Brain microvascular endothelial cell (primary cell): ENCODE measurements at regions not wholly inside any gene's neighbourhood (a gene's known extent, or its start where the extent isn't known, plus 50 kb on each side); places are given as distances from the start of the nearest gene placed in this dataset.
"Not testable (repeated sequence)": the region's sequence is repeated elsewhere in the genome, so short reads cannot be mapped to it uniquely, and the experiment has no call there.

Experiments used
- DNase-seq: peaks from one replicate; pipeline ENCODE4 v3.0.0-alpha.2; 2020
- H3K27ac ChIP-seq: fragments of 250-450 bp; sonication (Bioruptor Pico); 2 replicates; pipeline ENCODE4 v1.5.1; 2020; ENCODE audit warnings: mild to moderate bottlenecking, moderate library complexity
- H3K27me3 ChIP-seq: fragments of 250-450 bp; sonication (Bioruptor Pico); replicated peaks from 2 replicates; pipeline ENCODE4 v1.5.1; 2020; ENCODE audit warnings: mild to moderate bottlenecking
- H3K36me3 ChIP-seq: fragments of 250-450 bp; sonication (Bioruptor Pico); replicated peaks from 2 replicates; pipeline ENCODE4 v1.5.1; 2020; ENCODE audit warnings: mild to moderate bottlenecking
- H3K4me3 ChIP-seq: 2 replicates; pipeline ENCODE4 v1.5.1; 2011; ENCODE audit warnings: low read depth, mild to moderate bottlenecking, control low read depth, low read length, moderate library complexity
- in situ Hi-C: cut with HindIII; loops from 2 replicates; pipeline ENCODE4 v1.10.0; 2017; ENCODE audit warnings: low sequenced_read_pairs, low pct_ligation_motif_present
- TF ChIP-seq, protein P1 (sequence below): IDR thresholded peaks from 2 replicates; pipeline ENCODE4 v1.5.1; 2011; ENCODE audit warnings: low read depth, mild to moderate bottlenecking, moderate library complexity, low read length, control low read depth, inconsistent platforms; ENCODE audit errors: missing control alignments

- peak; percentile 7 for DNase-seq
- no peaks in the 10 kb centered on the region for H3K27me3 ChIP-seq
- in situ Hi-C loops, result no loop called here
- no peak overlapping the region for H3K4me3 ChIP-seq
- no peaks in the 10 kb centered on the region for H3K36me3 ChIP-seq
- H3K27ac ChIP-seq, result no peak overlapping the region
- TF ChIP-seq, protein P1, sequence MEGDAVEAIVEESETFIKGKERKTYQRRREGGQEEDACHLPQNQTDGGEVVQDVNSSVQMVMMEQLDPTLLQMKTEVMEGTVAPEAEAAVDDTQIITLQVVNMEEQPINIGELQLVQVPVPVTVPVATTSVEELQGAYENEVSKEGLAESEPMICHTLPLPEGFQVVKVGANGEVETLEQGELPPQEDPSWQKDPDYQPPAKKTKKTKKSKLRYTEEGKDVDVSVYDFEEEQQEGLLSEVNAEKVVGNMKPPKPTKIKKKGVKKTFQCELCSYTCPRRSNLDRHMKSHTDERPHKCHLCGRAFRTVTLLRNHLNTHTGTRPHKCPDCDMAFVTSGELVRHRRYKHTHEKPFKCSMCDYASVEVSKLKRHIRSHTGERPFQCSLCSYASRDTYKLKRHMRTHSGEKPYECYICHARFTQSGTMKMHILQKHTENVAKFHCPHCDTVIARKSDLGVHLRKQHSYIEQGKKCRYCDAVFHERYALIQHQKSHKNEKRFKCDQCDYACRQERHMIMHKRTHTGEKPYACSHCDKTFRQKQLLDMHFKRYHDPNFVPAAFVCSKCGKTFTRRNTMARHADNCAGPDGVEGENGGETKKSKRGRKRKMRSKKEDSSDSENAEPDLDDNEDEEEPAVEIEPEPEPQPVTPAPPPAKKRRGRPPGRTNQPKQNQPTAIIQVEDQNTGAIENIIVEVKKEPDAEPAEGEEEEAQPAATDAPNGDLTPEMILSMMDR, result peak; percentile 13
Measured at GRCh38 chr14:21796916-21797315, 123.3 kb upstream of the OR4E1 start.

DNA sequence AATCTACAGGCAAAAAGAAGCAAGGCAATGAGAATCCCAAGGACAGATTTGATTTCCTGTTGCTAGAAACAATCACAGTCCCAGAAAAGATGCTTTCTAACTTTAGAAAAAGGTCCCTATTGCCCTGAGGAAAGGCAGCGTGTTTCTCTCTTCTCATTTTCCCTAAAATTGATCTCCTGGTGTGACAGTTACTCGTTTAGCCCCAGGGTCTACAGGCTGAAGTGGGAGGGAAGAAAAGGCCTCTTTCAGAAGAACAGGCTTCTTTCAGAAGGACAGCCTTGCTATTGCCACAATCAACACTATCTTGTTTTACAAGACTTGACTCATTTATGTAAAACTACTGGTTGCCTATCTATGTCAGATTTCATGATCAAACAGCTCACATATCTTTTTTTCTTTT, 121.8 kb upstream of the OR4E1 start:
- TF ChIP-seq, protein P1, result no peak
- Histone ChIP-seq H3K27me3 (no peaks in the 10 kb centered on the region), H3K4me3 (no peak overlapping the region), H3K36me3 (no peaks in the 10 kb centered on the region), H3K27ac (no peak overlapping the region)
- in situ Hi-C loops, result no loop called here
- no peak for DNase-seq

DNA sequence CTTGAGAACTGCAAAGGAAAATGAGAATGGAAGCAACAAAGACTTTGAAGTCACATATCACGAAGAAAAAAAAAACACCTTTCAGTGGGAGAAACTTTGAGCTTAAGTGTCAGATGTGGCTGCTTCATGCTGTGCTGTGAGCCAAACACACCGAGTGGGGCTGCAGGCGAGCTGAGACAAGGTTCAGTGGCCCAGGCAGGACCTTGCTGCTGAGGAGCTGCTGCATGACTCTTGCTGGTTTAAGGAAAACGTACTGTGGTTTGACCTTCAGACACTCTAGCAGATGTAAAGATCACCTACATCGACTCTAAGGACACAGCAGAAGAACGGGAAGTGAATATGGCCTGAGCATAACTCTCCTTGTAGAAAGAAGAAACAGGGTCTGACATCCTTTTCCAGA, 118.1 kb upstream of the OR4E1 start:
- Histone ChIP-seq H3K27me3 (no peaks in the 10 kb centered on the region), H3K4me3 (no peak overlapping the region), H3K27ac (no peak overlapping the region), H3K36me3 (no peaks in the 10 kb centered on the region)
- in situ Hi-C loops, result no loop called here
- TF ChIP-seq, protein P1, result no peak
- DNase-seq, result no peak

GRCh38 chr14:21788687-21789086, 115.1 kb upstream of the OR4E1 start:
- H3K27ac ChIP-seq, in situ Hi-C loops, DNase-seq, H3K27me3 ChIP-seq, H3K36me3 ChIP-seq, H3K4me3 ChIP-seq: not testable (repeated sequence)

- DNase-seq, in situ Hi-C loops, H3K4me3 ChIP-seq, H3K27me3 ChIP-seq, H3K27ac ChIP-seq, H3K36me3 ChIP-seq: not testable (repeated sequence)
Measured at GRCh38 chr14:21787242-21787641, 113.6 kb upstream of the OR4E1 start.

DNA sequence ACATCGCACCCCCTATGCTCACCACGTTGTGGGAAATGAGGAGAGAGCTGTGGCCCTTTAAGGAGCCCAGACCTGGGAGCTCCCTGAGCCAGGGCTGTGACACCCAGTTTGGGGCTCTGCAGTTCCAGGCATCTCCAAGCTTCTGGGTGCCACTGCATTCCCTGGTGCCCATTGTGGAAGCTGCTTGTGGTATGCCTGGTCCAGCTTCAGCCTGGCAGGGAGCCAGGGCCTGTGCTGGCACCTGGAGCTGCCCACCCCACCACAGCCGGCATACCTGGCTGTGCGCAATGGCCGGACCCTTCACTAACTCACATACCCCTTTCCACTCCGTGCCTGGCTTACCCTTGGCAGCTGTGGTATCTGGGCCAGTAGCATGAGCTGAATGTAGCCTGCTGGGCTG, 107.9 kb upstream of the OR4E1 start:
- TF ChIP-seq, protein P1, result no peak
- no peaks in the 10 kb centered on the region for H3K27me3 ChIP-seq
- H3K27ac ChIP-seq, result no peak overlapping the region
- no peaks in the 10 kb centered on the region for H3K36me3 ChIP-seq
- no peak for DNase-seq
- H3K4me3 ChIP-seq, result no peak overlapping the region
- in situ Hi-C loops, result no loop called here

DNA sequence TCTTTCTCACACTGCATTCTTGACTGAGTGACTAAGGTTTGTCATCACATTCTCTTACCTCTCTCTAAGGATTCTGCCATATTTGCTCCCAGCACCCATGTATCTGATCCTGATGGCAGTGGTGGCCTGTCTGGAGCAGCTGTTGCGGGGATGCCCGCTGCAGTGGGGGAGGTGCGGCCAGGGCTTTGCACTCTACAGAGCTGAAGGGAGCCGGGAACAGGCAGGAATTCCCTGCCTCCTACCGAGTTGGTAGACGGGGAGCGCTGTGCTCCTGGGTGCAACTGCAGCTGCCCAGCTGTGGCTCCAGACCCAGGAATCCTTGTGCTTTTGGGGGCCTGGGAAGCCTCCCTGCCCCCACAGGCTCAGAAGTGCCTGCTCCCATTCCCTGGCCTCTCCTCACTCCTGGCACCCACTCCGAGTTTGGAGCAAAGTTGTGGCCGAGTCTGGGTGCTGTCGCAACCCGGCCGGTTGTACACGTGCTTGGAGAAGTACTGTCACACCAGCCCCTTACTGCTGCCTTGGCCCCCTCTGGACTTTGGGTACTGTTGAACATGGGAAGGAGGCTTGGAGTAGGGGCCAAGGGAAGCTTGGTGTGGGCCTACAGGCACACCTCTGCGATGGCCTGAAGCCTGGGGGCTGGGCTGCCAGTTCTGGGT, 106.9 kb upstream of the OR4E1 start:
- no peak overlapping the region for H3K4me3 ChIP-seq
- in situ Hi-C loops, result no loop called here
- H3K27me3 ChIP-seq, result no peaks in the 10 kb centered on the region
- no peak overlapping the region for H3K27ac ChIP-seq
- DNase-seq, result no peak
- TF ChIP-seq, protein P1, result no peak
- H3K36me3 ChIP-seq, result no peaks in the 10 kb centered on the region
